Activated CD8-positive, alpha-beta memory T cell treated with anti-CD3 and anti-CD28 coated beads for 36 hours (primary cell): ENCODE measurements at regions not wholly inside any gene's neighbourhood (a gene's known extent, or its start where the extent isn't known, plus 50 kb on each side); places are given as distances from the start of the nearest gene placed in this dataset.

Source experiments
- CTCF ChIA-PET: fragments of 350-600 bp; sonication (Branson Sonifier 250); formaldehyde crosslinking; loops from one replicate; lab custom pipeline; 2021; ENCODE audit warnings: antibody characterized with exemption; lab: Charles Lee
- POLR2A ChIA-PET: fragments of 350-600 bp; sonication (Branson Sonifier 250); formaldehyde crosslinking; loops from one replicate; lab custom pipeline; 2021; ENCODE audit warnings: antibody characterized with exemption; lab: Charles Lee

- POLR2A ChIA-PET: no interaction called here
- CTCF ChIA-PET: no interaction called here
These were observed 83.5 kb upstream of the STARD13 start for GRCh38 chr13:33369073-33369472.

- POLR2A ChIA-PET: no interaction called here
- CTCF ChIA-PET: interaction anchor here (1.1 kb wide), 1 partner anchor 351 kb away, joined by 3 read pairs; no protein-coding TSS in a partner anchor
These were observed 86.8 kb upstream of the STARD13 start for GRCh38 chr13:33372251-33372919.

GRCh38 chr13:33373624-33374023, 88.1 kb upstream of the STARD13 start:
- ChIA-PET CTCF (no interaction called here), POLR2A (no interaction called here)

GRCh38 chr13:33375421-33375820, 89.9 kb upstream of the STARD13 start:
- ChIA-PET POLR2A (no interaction called here), CTCF (no interaction called here)

- ChIA-PET POLR2A (no interaction called here), CTCF (no interaction called here)
These were observed 90.7 kb upstream of the STARD13 start for GRCh38 chr13:33376212-33376611.

- ChIA-PET POLR2A (no interaction called here), CTCF (no interaction called here)
These were observed 91.9 kb upstream of the STARD13 start for GRCh38 chr13:33377411-33377810.

- CTCF ChIA-PET: no interaction called here
- POLR2A ChIA-PET: no interaction called here
These were observed 92.3 kb upstream of the STARD13 start for GRCh38 chr13:33377825-33378224.

GRCh38 chr13:33379608-33380007, 94.1 kb upstream of the STARD13 start:
- ChIA-PET CTCF (no interaction called here), POLR2A (no interaction called here)

GRCh38 chr13:33380487-33381079, 95.0 kb upstream of the STARD13 start:
- POLR2A ChIA-PET: no interaction called here
- CTCF ChIA-PET: no interaction called here

- ChIA-PET POLR2A (no interaction called here), CTCF (no interaction called here)
These were observed 95.6 kb upstream of the STARD13 start for GRCh38 chr13:33381180-33381579.

GRCh38 chr13:33381906-33382305, 96.4 kb upstream of the STARD13 start:
- CTCF ChIA-PET: no interaction called here
- POLR2A ChIA-PET: no interaction called here

GRCh38 chr13:33383724-33384577, 98.4 kb upstream of the STARD13 start:
- CTCF ChIA-PET: no interaction called here
- POLR2A ChIA-PET: no interaction called here

GRCh38 chr13:33388286-33388998, 102.9 kb upstream of the STARD13 start:
- ChIA-PET POLR2A (no interaction called here), CTCF (no interaction called here)

- ChIA-PET POLR2A (no interaction called here), CTCF (no interaction called here)
These were observed 107.3 kb upstream of the STARD13 start for GRCh38 chr13:33392794-33393405.

GRCh38 chr13:33394294-33394932, 108.9 kb upstream of the STARD13 start:
- ChIA-PET CTCF (no interaction called here), POLR2A (no interaction called here)

GRCh38 chr13:33401238-33401637, 115.7 kb upstream of the STARD13 start:
- POLR2A ChIA-PET: no interaction called here
- CTCF ChIA-PET: no interaction called here

- ChIA-PET POLR2A (no interaction called here), CTCF (no interaction called here)
These were observed 117.4 kb upstream of the STARD13 start for GRCh38 chr13:33402975-33403374.

- ChIA-PET CTCF (no interaction called here), POLR2A (no interaction called here)
These were observed 118.3 kb upstream of the STARD13 start for GRCh38 chr13:33403807-33404362.

GRCh38 chr13:33405371-33405770, 119.8 kb upstream of the STARD13 start:
- CTCF ChIA-PET: no interaction called here
- POLR2A ChIA-PET: no interaction called here
